Naive thymus-derived CD4-positive, alpha-beta T cell (primary cell): ENCODE measurements at regions not wholly inside any gene's neighbourhood (a gene's known extent, or its start where the extent isn't known, plus 50 kb on each side); places are given as distances from the start of the nearest gene placed in this dataset.
"Not testable (repeated sequence)": the region's sequence is repeated elsewhere in the genome, so short reads cannot be mapped to it uniquely, and the experiment has no call there.

Experiments
- ATAC-seq: fragments of 150-1000 bp; cut with Tn5 transposase; 2 replicates; pipeline ENCODE4 v1.10.0; 2021; ENCODE audit warnings: mild to moderate bottlenecking, moderate library complexity
- CTCF ChIA-PET: fragments of 350-600 bp; sonication (Branson Sonifier 250); formaldehyde crosslinking; loops from one replicate; lab custom pipeline; 2021; ENCODE audit warnings: antibody characterized with exemption; lab: Charles Lee
- POLR2A ChIA-PET: fragments of 350-600 bp; sonication (Branson Sonifier 250); formaldehyde crosslinking; loops from one replicate; lab custom pipeline; 2021; ENCODE audit warnings: antibody characterized with exemption, inconsistent platforms; lab: Charles Lee
- DNase-seq, 9 donors: peaks; one replicate each; pipeline versions ENCODE4 v3.0.0 to v3.0.0-alpha.2; 2020 to 2022; ENCODE audit warnings: mixed read lengths in 1 of 9
- H3K27ac ChIP-seq: one replicate; pipeline ENCODE4 v1.7.0; 2013; ENCODE audit warnings: mild to moderate bottlenecking, low read depth, low read length, moderate library complexity
- H3K27me3 ChIP-seq, 2 donors: one replicate each; pipeline ENCODE4 v1.7.0; 2013; ENCODE audit warnings: low read length in 2 of 2, mild to moderate bottlenecking in 2 of 2, moderate library complexity in 2 of 2; ENCODE audit not compliant: control insufficient read depth in 2 of 2, insufficient read depth in 2 of 2
- H3K36me3 ChIP-seq, 3 experiments: 1 replicate in 2 of 3; 2 replicates in 1 of 3; pipeline ENCODE4 v1.7.0; 2013; ENCODE audit warnings: low read length in 3 of 3, mild to moderate bottlenecking in 3 of 3, moderate library complexity in 1 of 3; ENCODE audit not compliant: insufficient read depth in 3 of 3, control insufficient read depth in 2 of 3
- H3K4me1 ChIP-seq, 2 donors: one replicate each; pipeline ENCODE4 v1.7.0; 2013; ENCODE audit warnings: low read length in 2 of 2, mild to moderate bottlenecking in 2 of 2, moderate library complexity in 1 of 2; ENCODE audit not compliant: control insufficient read depth in 2 of 2, insufficient read depth in 2 of 2
- H3K4me3 ChIP-seq: 2 replicates; pipeline ENCODE4 v1.7.0; 2013; ENCODE audit warnings: mild to moderate bottlenecking, low read length
- H3K9me3 ChIP-seq, 3 experiments: 1 replicate in 2 of 3; 2 replicates in 1 of 3; pipeline ENCODE4 v1.7.0; 2013; ENCODE audit warnings: low read length in 3 of 3; ENCODE audit not compliant: control insufficient read depth in 2 of 3
- H3K27ac Mint-ChIP-seq, 9 donors: one replicate each; pipeline ENCODE4 v1.8.0; 2020 to 2022; ENCODE audit warnings: mixed read lengths in 9 of 9, mild to moderate bottlenecking in 8 of 9, moderate library complexity in 5 of 9, inconsistent platforms in 2 of 9
- H3K27me3 Mint-ChIP-seq, 5 donors: one replicate each; pipeline ENCODE4 v1.8.0; 2021 to 2022; ENCODE audit warnings: mixed read lengths in 5 of 5, mild to moderate bottlenecking in 1 of 5
- H3K36me3 Mint-ChIP-seq, 5 donors: one replicate each; pipeline ENCODE4 v1.8.0; 2020 to 2022; ENCODE audit warnings: mixed read lengths in 5 of 5, mild to moderate bottlenecking in 3 of 5, inconsistent platforms in 1 of 5
- H3K4me1 Mint-ChIP-seq, 7 donors: one replicate each; pipeline ENCODE4 v1.8.0; 2020 to 2022; ENCODE audit warnings: mixed read lengths in 7 of 7, mild to moderate bottlenecking in 3 of 7, inconsistent platforms in 1 of 7
- H3K4me3 Mint-ChIP-seq, 10 donors: one replicate each; pipeline ENCODE4 v1.8.0; 2020 to 2022; ENCODE audit warnings: mild to moderate bottlenecking in 10 of 10, mixed read lengths in 10 of 10, moderate library complexity in 6 of 10, inconsistent platforms in 2 of 10
- H3K9me3 Mint-ChIP-seq, 11 donors: one replicate each; pipeline ENCODE4 v1.8.0; 2020 to 2022; ENCODE audit warnings: mixed read lengths in 11 of 11, mild to moderate bottlenecking in 4 of 11, inconsistent platforms in 1 of 11, moderate library complexity in 1 of 11
- intact Hi-C, 2 donors: fragments of 100-400 bp; cut with micrococcal nuclease; formaldehyde crosslinking; loops; one replicate each; pipeline ENCODE4 v1.15.1; 2023

GRCh38 chr5:117720784-117721183 lies 1146.2 kb upstream of the SEMA6A start:
- H3K27ac ChIP-seq, H3K4me1 ChIP-seq, H3K4me3 ChIP-seq, CTCF ChIA-PET, H3K27me3 ChIP-seq, intact Hi-C loops, H3K4me1 Mint-ChIP-seq, H3K27me3 Mint-ChIP-seq, POLR2A ChIA-PET, H3K9me3 ChIP-seq, H3K36me3 Mint-ChIP-seq, H3K4me3 Mint-ChIP-seq, ATAC-seq, H3K27ac Mint-ChIP-seq, H3K36me3 ChIP-seq, DNase-seq: not testable (repeated sequence)
- peaks cover 0 to 34% (median 8%) of the 10 kb centered on the region in 11 donors for H3K9me3 Mint-ChIP-seq

DNA sequence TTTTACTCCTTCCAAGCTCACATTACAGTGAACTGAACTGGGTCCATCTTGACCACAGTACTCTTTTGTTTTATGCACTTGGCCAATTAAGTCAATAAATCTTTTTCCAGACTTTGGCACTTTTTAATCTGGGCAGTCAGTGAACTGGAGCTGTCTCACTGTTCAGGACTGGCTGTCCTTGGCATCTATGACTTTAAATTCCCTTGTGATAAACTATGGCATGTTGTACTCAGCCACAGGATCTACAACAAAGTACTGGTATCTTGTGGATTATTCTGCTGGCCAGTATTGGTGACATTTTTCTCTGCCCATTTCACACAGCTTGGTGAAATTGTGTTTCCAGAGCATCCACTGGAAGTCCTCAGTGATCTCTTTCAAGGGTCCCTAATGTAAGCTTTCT lies 1144.8 kb upstream of the SEMA6A start:
- no peak overlapping the region for H3K27ac ChIP-seq
- peaks cover 0 to 4% (median 4%) of the 10 kb centered on the region in 5 donors for H3K36me3 Mint-ChIP-seq
- H3K4me3 Mint-ChIP-seq, result no peak overlapping the region
- ChIA-PET CTCF (no interaction called here), POLR2A (no interaction called here)
- ATAC-seq (no peak), DNase-seq (no peak)
- no peaks in the 10 kb centered on the region for H3K27me3 Mint-ChIP-seq
- no peaks in the 10 kb centered on the region for H3K4me1 ChIP-seq
- no peak overlapping the region for H3K4me3 ChIP-seq
- peaks cover 0 to 5% (median 0%) of the 10 kb centered on the region in 3 experiments for H3K9me3 ChIP-seq
- H3K9me3 Mint-ChIP-seq, result peaks cover 2 to 41% (median 12%) of the 10 kb centered on the region in 11 donors
- no peaks in the 10 kb centered on the region for H3K27me3 ChIP-seq
- H3K36me3 ChIP-seq, result no peaks in the 10 kb centered on the region
- intact Hi-C loops, result no loop called here
- no peaks in the 10 kb centered on the region for H3K4me1 Mint-ChIP-seq
- H3K27ac Mint-ChIP-seq, result no peak overlapping the region

DNA sequence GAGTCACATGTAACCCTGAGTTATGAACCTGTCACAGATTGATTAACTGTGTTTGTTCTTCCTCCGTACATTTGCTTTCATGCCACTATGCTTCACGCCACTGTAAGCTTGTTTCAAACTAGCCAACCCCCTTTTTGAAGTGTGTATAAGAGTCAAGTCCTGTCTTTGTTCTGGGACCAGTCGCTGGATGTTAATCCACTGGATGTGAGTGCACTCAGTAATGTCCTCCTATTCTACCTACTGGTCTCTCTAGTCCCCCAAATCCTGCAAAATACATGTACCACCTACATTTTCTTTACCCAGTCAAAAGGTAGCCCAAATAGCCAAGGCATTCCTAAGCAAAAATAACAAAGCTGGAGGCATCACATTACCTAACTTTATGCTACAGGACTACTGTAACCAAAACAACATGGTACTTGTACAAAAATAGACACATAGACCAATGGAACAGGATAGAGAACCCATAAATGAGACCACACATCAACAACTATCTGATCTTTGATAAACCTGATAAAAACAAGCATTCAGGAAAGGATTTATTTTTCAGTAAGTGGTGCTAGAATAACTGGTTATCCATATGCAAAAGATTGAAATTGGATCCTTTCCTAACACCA lies 1139.1 kb upstream of the SEMA6A start:
- Histone ChIP-seq H3K36me3 (no peaks in the 10 kb centered on the region), H3K4me1 (no peaks in the 10 kb centered on the region), H3K27ac (no peak overlapping the region), H3K9me3 (peaks cover 0 to 18% (median 5%) of the 10 kb centered on the region in 3 experiments), H3K27me3 (no peaks in the 10 kb centered on the region), H3K4me3 (peak overlapping the region; percentile 32)
- Mint-ChIP-seq H3K27ac (no peak overlapping the region), H3K27me3 (no peaks in the 10 kb centered on the region), H3K9me3 (peaks cover 11 to 44% (median 29%) of the 10 kb centered on the region in 11 donors), H3K4me3 (no peak overlapping the region), H3K36me3 (peaks cover 0 to 8% (median 6%) of the 10 kb centered on the region in 5 donors), H3K4me1 (no peaks in the 10 kb centered on the region)
- intact Hi-C loops, result no loop called here
- ChIA-PET POLR2A (no interaction called here), CTCF (no interaction called here)
- ATAC-seq, result no peak
- no peak for DNase-seq

DNA sequence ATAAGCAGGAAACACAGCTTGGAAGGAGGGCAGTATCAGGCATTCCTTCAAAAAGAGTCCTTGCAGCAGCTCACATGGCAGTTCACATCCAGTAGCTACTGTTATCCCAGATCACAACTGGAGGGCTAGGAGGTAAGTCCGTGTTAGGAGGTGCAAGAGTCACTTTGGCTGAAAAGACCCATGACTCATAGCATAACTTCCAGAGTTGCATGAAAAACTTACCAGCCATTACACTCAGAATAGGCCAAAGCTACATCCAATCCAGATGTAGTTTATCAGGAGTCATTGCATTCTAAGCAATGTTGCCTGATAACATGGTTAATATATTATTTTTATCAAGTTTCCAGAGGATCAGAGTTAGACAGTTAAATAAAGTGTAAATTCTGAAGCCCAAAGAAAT lies 1126.4 kb upstream of the SEMA6A start:
- POLR2A ChIA-PET, result no interaction called here
- CTCF ChIA-PET, result no interaction called here

DNA sequence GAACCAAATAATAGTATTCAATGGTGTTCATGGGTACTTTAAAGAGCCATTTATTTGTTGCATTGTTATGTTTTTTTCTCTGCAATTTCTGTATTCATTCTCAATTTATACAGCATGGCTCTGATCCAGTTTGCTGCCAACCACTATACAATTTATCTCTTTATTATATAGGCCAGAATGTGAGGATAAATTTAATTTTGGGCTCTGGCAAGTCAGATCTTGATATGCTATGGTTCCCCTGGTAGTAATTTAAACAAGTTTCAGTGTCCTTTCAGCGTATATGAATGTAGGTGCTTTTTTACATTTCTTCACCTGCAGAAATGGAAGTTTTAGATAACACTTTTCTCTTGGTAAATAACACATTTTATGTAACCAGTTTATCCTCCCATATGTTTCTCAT lies 1118.0 kb upstream of the SEMA6A start:
- intact Hi-C loops, result no loop called here
- H3K36me3 ChIP-seq, result no peaks in the 10 kb centered on the region
- Mint-ChIP-seq H3K4me3 (no peak overlapping the region), H3K27me3 (no peaks in the 10 kb centered on the region), H3K27ac (no peak overlapping the region), H3K36me3 (no peaks in the 10 kb centered on the region), H3K9me3 (peaks cover 0 to 6% (median 1%) of the 10 kb centered on the region in 11 donors), H3K4me1 (no peaks in the 10 kb centered on the region)
- H3K4me3 ChIP-seq, result no peak overlapping the region
- H3K27me3 ChIP-seq, result no peaks in the 10 kb centered on the region
- no peak overlapping the region for H3K27ac ChIP-seq
- ATAC-seq (no peak), DNase-seq (no peak)
- H3K9me3 ChIP-seq, result no peaks in the 10 kb centered on the region
- CTCF ChIA-PET, result no interaction called here
- no peaks in the 10 kb centered on the region for H3K4me1 ChIP-seq
- POLR2A ChIA-PET, result no interaction called here

More for the DNA sequence above, 1126.4 kb upstream of the SEMA6A start:
- Histone ChIP-seq H3K4me1 (no peaks in the 10 kb centered on the region), H3K9me3 (no peaks in the 10 kb centered on the region), H3K36me3 (no peaks in the 10 kb centered on the region), H3K27ac (no peak overlapping the region), H3K27me3 (no peaks in the 10 kb centered on the region), H3K4me3 (no peak overlapping the region)
- ATAC-seq (no peak), DNase-seq (no peak)
- intact Hi-C loops, result no loop called here
- H3K27ac Mint-ChIP-seq, result no peak overlapping the region
- H3K9me3 Mint-ChIP-seq, result peaks cover 0 to 15% (median 4%) of the 10 kb centered on the region in 11 donors
- H3K27me3 Mint-ChIP-seq, result no peaks in the 10 kb centered on the region
- no peaks in the 10 kb centered on the region for H3K36me3 Mint-ChIP-seq
- H3K4me1 Mint-ChIP-seq, result no peaks in the 10 kb centered on the region
- H3K4me3 Mint-ChIP-seq, result no peak overlapping the region

DNA sequence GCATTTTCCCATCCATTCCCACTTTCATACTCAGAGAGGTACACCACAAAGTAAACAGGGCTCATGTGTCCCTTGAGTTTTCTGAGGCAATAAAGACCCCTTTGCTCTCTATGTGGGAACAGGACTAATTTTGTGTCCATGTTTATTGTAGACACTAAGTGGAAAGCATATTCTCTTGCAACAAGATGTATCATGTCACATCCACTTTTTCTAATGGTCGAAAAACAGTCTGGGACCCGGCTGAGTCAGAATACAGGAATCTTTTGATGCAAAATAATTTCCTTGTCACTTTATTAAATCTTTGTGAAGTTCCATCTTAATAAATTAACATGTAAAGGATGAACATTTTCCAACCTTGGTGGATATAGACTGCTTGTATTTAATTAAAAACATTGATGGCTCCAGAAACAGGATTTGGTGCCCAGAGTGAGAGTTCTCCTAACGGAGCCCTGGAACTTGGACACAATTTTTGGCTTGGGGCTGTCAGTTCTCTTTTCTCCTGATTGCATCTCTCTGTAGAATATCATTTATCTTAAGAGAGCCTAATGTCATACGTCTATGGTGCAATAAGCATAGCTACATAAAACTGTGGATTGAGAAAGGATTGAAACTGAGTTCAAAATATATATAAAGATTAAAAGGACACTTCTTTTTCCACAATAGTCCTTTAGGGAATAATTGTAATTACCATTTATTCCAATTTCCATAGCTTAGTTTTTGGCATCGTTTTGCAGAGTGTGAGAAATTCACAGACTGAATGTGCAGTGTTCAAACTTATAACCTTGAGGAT lies 1116.7 kb upstream of the SEMA6A start:
- H3K36me3 ChIP-seq, result no peaks in the 10 kb centered on the region
- Mint-ChIP-seq H3K27me3 (no peaks in the 10 kb centered on the region), H3K27ac (no peak overlapping the region), H3K4me1 (no peaks in the 10 kb centered on the region), H3K4me3 (no peak overlapping the region), H3K9me3 (peaks cover 0 to 5% (median 0%) of the 10 kb centered on the region in 11 donors), H3K36me3 (no peaks in the 10 kb centered on the region)
- H3K9me3 ChIP-seq, result no peaks in the 10 kb centered on the region
- POLR2A ChIA-PET, result no interaction called here
- ATAC-seq (no peak), DNase-seq (no peak)
- H3K27ac ChIP-seq, result no peak overlapping the region
- intact Hi-C loops, result no loop called here
- no peaks in the 10 kb centered on the region for H3K4me1 ChIP-seq
- CTCF ChIA-PET, result no interaction called here
- H3K27me3 ChIP-seq, result no peaks in the 10 kb centered on the region
- no peak overlapping the region for H3K4me3 ChIP-seq

- peaks cover 0 to 5% (median 0%) of the 10 kb centered on the region in 11 donors for H3K9me3 Mint-ChIP-seq
- intact Hi-C loops, result no loop called here
- no peak overlapping the region for H3K4me3 Mint-ChIP-seq
- Histone ChIP-seq H3K9me3 (no peaks in the 10 kb centered on the region), H3K27me3 (no peaks in the 10 kb centered on the region), H3K27ac (no peak overlapping the region), H3K4me3 (no peak overlapping the region), H3K4me1 (no peaks in the 10 kb centered on the region), H3K36me3 (no peaks in the 10 kb centered on the region)
- no peaks in the 10 kb centered on the region for H3K27me3 Mint-ChIP-seq
- H3K36me3 Mint-ChIP-seq, result no peaks in the 10 kb centered on the region
- H3K4me1 Mint-ChIP-seq, result no peaks in the 10 kb centered on the region
- ChIA-PET POLR2A (no interaction called here), CTCF (no interaction called here)
- ATAC-seq (no peak), DNase-seq (no peak)
- H3K27ac Mint-ChIP-seq, result no peak overlapping the region
Measured at GRCh38 chr5:117690612-117691011, 1116.0 kb upstream of the SEMA6A start.
